Fibroblast of pulmonary artery (primary cell): ENCODE measurements at regions not wholly inside any gene's neighbourhood (a gene's known extent, or its start where the extent isn't known, plus 50 kb on each side); places are given as distances from the start of the nearest gene placed in this dataset.
"Not testable (repeated sequence)": the region's sequence is repeated elsewhere in the genome, so short reads cannot be mapped to it uniquely, and the experiment has no call there.

Experiments
- DNase-seq: peaks from one replicate; pipeline ENCODE4 v3.0.0-alpha.2; 2010; ENCODE audit warnings: low read depth
- H3K4me3 ChIP-seq: replicated peaks from 2 replicates; pipeline ENCODE4 v1.5.1; 2011; ENCODE audit warnings: low read depth, mild to moderate bottlenecking, control low read depth, low read length, moderate library complexity
- CTCF ChIP-seq: IDR thresholded peaks from 2 replicates; pipeline ENCODE4 v1.5.1; 2011; ENCODE audit warnings: mild to moderate bottlenecking, control low read depth, low read length, inconsistent platforms; ENCODE audit errors: missing control alignments

GRCh38 chr4:18103876-18104605 is 82.5 kb upstream of the LCORL start:
- no peak for TF ChIP-seq CTCF
- no peak overlapping the region for H3K4me3 ChIP-seq
- DNase-seq: no peak

GRCh38 chr4:18100657-18101056 is 79.1 kb upstream of the LCORL start:
- no peak for TF ChIP-seq CTCF
- DNase-seq: no peak
- no peak overlapping the region for H3K4me3 ChIP-seq

DNA sequence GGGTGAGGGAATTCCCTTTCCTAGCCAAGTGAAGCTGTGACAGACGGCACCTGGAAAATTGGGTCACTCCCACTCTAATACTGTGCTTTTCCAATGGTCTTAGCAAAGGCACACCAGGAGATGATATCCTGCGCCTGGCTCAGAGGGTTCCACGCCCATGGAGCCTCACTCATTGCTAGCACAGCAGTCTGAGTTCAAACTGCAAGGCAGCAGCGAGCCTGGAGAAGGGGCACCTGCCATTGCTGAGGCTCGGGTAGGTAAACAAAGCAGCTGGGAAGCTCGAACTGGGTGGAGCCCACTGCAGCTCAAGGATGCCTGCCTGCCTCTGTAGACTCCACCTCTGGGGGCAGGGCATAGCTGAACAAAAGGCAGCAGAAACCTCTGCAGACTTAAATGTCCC is 68.9 kb upstream of the LCORL start:
- DNase-seq: not testable (repeated sequence)

GRCh38 chr4:18082236-18082635 is 60.7 kb upstream of the LCORL start:
- DNase-seq: no peak
- no peak for TF ChIP-seq CTCF
- no peak overlapping the region for H3K4me3 ChIP-seq

More for the DNA sequence above, 68.9 kb upstream of the LCORL start:
- H3K4me3 ChIP-seq: not testable (repeated sequence)

DNA sequence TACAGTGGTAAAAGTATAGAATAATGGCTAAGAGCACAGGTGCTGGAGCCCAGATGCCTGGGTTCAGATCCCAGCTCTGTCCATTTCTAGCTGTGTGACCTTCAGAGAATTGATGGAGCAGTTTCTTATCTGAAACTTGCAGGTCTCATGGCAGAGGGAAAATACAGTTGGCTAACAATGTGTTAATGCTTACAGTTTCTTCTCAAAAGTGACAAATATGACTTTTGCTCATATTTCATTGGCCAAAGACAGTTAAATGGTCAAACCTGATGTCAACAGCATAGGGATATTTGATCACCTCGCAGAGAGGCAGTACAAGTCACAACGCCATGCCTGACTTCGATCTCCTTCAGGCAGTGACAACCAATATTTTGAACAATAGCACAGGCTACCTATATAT is 60.2 kb upstream of the LCORL start:
- TF ChIP-seq CTCF: no peak
- no peak for DNase-seq
- no peak overlapping the region for H3K4me3 ChIP-seq

GRCh38 chr4:18077808-18078207 is 56.3 kb upstream of the LCORL start:
- DNase-seq: no peak
- TF ChIP-seq CTCF: no peak
- H3K4me3 ChIP-seq: no peak overlapping the region

GRCh38 chr4:18075823-18076433 is 54.4 kb upstream of the LCORL start:
- TF ChIP-seq CTCF: peak; percentile 11
- peak; percentile 0 for DNase-seq
- H3K4me3 ChIP-seq: no peak overlapping the region
